GM10248 (cell line): ENCODE measurements at regions not wholly inside any gene's neighbourhood (a gene's known extent, or its start where the extent isn't known, plus 50 kb on each side); places are given as distances from the start of the nearest gene placed in this dataset.

Source experiments
- CTCF ChIA-PET: fragments of 300-600 bp; sonication (Branson Sonifier 250); formaldehyde crosslinking; extraction: SDS; loops from one replicate; lab custom pipeline; 2021; ENCODE audit warnings: antibody characterized with exemption; lab: Yijun Ruan, JAX
- POLR2A ChIA-PET: fragments of 350-650 bp; sonication (Branson Sonifier 250); formaldehyde crosslinking; extraction: SDS; loops from one replicate; lab custom pipeline; 2020; ENCODE audit warnings: antibody characterized with exemption; lab: Yijun Ruan, JAX
- DNase-seq: peaks from one replicate; pipeline ENCODE4 v3.0.0; 2012; ENCODE audit errors: extremely low spot score
- TF ChIP-seq, protein P1 (sequence below): IDR thresholded peaks from 2 replicates; pipeline ENCODE4 v1.5.1; 2012; ENCODE audit warnings: mild to moderate bottlenecking, low read depth; ENCODE audit errors: extremely low read depth, missing control alignments, control extremely low read depth

- POLR2A ChIA-PET, result no interaction called here
- TF ChIP-seq, protein P1, sequence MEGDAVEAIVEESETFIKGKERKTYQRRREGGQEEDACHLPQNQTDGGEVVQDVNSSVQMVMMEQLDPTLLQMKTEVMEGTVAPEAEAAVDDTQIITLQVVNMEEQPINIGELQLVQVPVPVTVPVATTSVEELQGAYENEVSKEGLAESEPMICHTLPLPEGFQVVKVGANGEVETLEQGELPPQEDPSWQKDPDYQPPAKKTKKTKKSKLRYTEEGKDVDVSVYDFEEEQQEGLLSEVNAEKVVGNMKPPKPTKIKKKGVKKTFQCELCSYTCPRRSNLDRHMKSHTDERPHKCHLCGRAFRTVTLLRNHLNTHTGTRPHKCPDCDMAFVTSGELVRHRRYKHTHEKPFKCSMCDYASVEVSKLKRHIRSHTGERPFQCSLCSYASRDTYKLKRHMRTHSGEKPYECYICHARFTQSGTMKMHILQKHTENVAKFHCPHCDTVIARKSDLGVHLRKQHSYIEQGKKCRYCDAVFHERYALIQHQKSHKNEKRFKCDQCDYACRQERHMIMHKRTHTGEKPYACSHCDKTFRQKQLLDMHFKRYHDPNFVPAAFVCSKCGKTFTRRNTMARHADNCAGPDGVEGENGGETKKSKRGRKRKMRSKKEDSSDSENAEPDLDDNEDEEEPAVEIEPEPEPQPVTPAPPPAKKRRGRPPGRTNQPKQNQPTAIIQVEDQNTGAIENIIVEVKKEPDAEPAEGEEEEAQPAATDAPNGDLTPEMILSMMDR, result no peak
- DNase-seq, result no peak
- CTCF ChIA-PET, result no interaction called here
These were observed 1057.7 kb upstream of the TMEM132C start for GRCh38 chr12:127209318-127209717.

DNA sequence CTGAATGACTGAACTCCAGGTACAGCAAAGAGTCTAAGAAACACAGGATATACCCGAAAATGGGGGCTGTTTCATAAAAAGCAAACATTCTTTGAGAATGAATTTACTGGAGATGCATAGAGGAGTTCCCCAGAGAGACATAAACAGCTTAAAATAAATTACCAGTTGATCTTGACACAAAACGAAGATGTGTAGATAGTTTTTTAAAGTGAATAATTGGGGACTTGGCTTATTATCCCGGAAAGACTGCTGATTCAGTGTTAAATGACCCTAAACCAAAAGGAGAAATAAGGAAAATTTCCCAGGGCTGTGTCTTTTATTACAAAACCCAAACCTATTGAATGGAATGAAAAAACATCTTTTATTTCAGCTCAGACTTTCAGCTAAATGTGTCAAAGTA is 1052.8 kb upstream of the TMEM132C start:
- ChIA-PET CTCF (interaction anchor here (1.5 kb wide), 1 partner anchor 9 kb away, joined by 3 read pairs; no protein-coding TSS in a partner anchor), POLR2A (no interaction called here)
- TF ChIP-seq, protein P1, result no peak
- no peak for DNase-seq

GRCh38 chr12:127223011-127223410 is 1044.0 kb upstream of the TMEM132C start:
- no peak for DNase-seq
- ChIA-PET CTCF (interaction anchor here (1.0 to 1.2 kb wide), 2 partner anchors 10 to 11 kb away, joined by 3 to 4 read pairs; no protein-coding TSS in a partner anchor), POLR2A (no interaction called here)
- TF ChIP-seq, protein P1, result no peak

DNA sequence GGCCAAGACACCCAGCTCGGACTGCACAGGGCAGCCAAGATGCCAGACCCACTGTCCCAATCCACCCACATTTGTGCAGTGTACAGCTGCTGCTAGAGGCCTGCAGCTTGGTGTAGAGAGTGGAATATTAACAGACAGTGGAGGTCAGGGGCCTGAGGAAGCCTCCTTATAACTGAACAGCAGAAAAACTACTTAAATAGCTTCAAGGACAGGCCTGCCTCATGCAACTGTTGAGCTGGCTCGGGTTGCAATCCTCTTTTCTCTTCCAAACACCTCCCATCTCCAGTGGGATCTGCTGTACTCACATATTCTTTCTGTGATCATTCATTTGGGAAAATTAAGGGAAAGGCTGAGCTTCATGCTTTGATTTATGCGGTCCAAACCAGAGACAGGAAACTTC is 1043.2 kb upstream of the TMEM132C start:
- POLR2A ChIA-PET, result no interaction called here

DNA sequence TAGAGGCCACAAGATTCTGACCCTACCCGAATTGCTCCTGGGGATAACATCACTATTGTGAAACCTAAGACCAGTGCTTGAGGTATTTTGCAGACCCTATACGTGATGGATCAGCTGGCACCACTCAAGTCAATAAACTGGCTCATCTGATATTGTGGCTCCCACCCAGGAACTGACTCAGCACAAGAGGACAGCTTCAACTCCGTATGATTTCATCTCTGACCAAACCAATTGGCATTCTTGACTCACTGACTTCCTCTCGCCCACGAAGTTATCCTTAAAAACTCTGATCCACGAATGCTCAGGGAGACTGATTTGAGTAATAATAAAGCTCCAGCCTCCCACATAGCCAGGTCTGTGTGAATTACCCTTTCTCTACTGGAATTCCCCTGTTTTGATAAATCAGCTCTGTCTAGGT is 1036.1 kb upstream of the TMEM132C start:
- CTCF ChIA-PET, result no interaction called here
- TF ChIP-seq, protein P1, result no peak
- no peak for DNase-seq
- POLR2A ChIA-PET, result no interaction called here

More for the DNA sequence above, 1043.2 kb upstream of the TMEM132C start:
- CTCF ChIA-PET, result interaction anchor here (1.0 kb wide), 1 partner anchor 10 kb away, joined by 3 read pairs; no protein-coding TSS in a partner anchor
- TF ChIP-seq, protein P1, result no peak
- no peak for DNase-seq

GRCh38 chr12:127231371-127231770 is 1035.6 kb upstream of the TMEM132C start:
- CTCF ChIA-PET, result no interaction called here
- TF ChIP-seq, protein P1, result no peak
- no peak for DNase-seq
- POLR2A ChIA-PET, result no interaction called here
